ES-I3 (cell line): ENCODE measurements at regions not wholly inside any gene's neighbourhood (a gene's known extent, or its start where the extent isn't known, plus 50 kb on each side); places are given as distances from the start of the nearest gene placed in this dataset.

Experiments used
- H3K36me3 ChIP-seq: 2 replicates; pipeline ENCODE4 v1.6.1; 2013; ENCODE audit warnings: mild to moderate bottlenecking, low read length, control low read depth, moderate library complexity; ENCODE audit not compliant: insufficient read depth
- H3K4me1 ChIP-seq: 2 replicates; pipeline ENCODE4 v1.6.1; 2013; ENCODE audit warnings: mild to moderate bottlenecking, control low read depth, low read length; ENCODE audit not compliant: insufficient read depth
- H3K9ac ChIP-seq: 2 replicates; pipeline ENCODE4 v1.6.1; 2013; ENCODE audit warnings: low read depth, mild to moderate bottlenecking, low read length, moderate library complexity
- H3K9me3 ChIP-seq: 2 replicates; pipeline ENCODE4 v1.6.1; 2013; ENCODE audit warnings: mild to moderate bottlenecking, low read length, moderate library complexity; ENCODE audit not compliant: control insufficient read depth, insufficient read depth

GRCh38 chr22:49228431-49229037 lies 599.1 kb downstream of the BRD1 start:
- Histone ChIP-seq H3K9me3 (no peaks in the 10 kb centered on the region), H3K4me1 (no peaks in the 10 kb centered on the region), H3K36me3 (no peaks in the 10 kb centered on the region), H3K9ac (no peak overlapping the region)

- Histone ChIP-seq H3K9me3 (no peaks in the 10 kb centered on the region), H3K4me1 (no peaks in the 10 kb centered on the region), H3K36me3 (no peaks in the 10 kb centered on the region), H3K9ac (no peak overlapping the region)
These were observed 600.0 kb downstream of the BRD1 start for GRCh38 chr22:49227670-49228069.

GRCh38 chr22:49226096-49226495 lies 601.6 kb downstream of the BRD1 start:
- H3K4me1 ChIP-seq = no peaks in the 10 kb centered on the region
- no peak overlapping the region for H3K9ac ChIP-seq
- H3K36me3 ChIP-seq = no peaks in the 10 kb centered on the region
- no peaks in the 10 kb centered on the region for H3K9me3 ChIP-seq

GRCh38 chr22:49224243-49224642 lies 603.4 kb downstream of the BRD1 start:
- Histone ChIP-seq H3K9me3 (0 out of 2 replicates have a peak, but pooled peaks cover under 1% of the 10 kb centered on the region), H3K9ac (no peak overlapping the region), H3K4me1 (no peaks in the 10 kb centered on the region), H3K36me3 (no peaks in the 10 kb centered on the region)

- Histone ChIP-seq H3K4me1 (no peaks in the 10 kb centered on the region), H3K9me3 (peaks cover 7% of the 10 kb centered on the region; the same call in 1 of the 2 replicates), H3K36me3 (no peaks in the 10 kb centered on the region), H3K9ac (no peak overlapping the region)
These were observed 609.5 kb downstream of the BRD1 start for GRCh38 chr22:49218142-49218541.

- H3K4me1 ChIP-seq = no peaks in the 10 kb centered on the region
- peaks cover 7% of the 10 kb centered on the region; the same call in 1 of the 2 replicates for H3K9me3 ChIP-seq
- H3K36me3 ChIP-seq = no peaks in the 10 kb centered on the region
- no peak overlapping the region for H3K9ac ChIP-seq
These were observed 611.1 kb downstream of the BRD1 start for GRCh38 chr22:49216579-49216978.

- Histone ChIP-seq H3K4me1 (no peaks in the 10 kb centered on the region), H3K9ac (no peak overlapping the region), H3K9me3 (peaks cover 7% of the 10 kb centered on the region; the same call in 1 of the 2 replicates), H3K36me3 (no peaks in the 10 kb centered on the region)
These were observed 611.8 kb downstream of the BRD1 start for GRCh38 chr22:49215840-49216239.

- Histone ChIP-seq H3K9ac (no peak overlapping the region), H3K36me3 (no peaks in the 10 kb centered on the region), H3K9me3 (peaks cover 7% of the 10 kb centered on the region; the same call in 1 of the 2 replicates), H3K4me1 (no peaks in the 10 kb centered on the region)
These were observed 612.7 kb downstream of the BRD1 start for GRCh38 chr22:49214976-49215375.

GRCh38 chr22:49213731-49214352 lies 613.8 kb downstream of the BRD1 start:
- Histone ChIP-seq H3K9ac (no peak overlapping the region), H3K36me3 (no peaks in the 10 kb centered on the region), H3K4me1 (no peaks in the 10 kb centered on the region), H3K9me3 (peaks cover 3% of the 10 kb centered on the region; the same call in 1 of the 2 replicates)

GRCh38 chr22:49212466-49212865 lies 615.2 kb downstream of the BRD1 start:
- H3K9me3 ChIP-seq = no peaks in the 10 kb centered on the region
- no peak overlapping the region for H3K9ac ChIP-seq
- H3K36me3 ChIP-seq = no peaks in the 10 kb centered on the region
- H3K4me1 ChIP-seq = no peaks in the 10 kb centered on the region

- Histone ChIP-seq H3K9ac (no peak overlapping the region), H3K36me3 (no peaks in the 10 kb centered on the region), H3K4me1 (no peaks in the 10 kb centered on the region), H3K9me3 (no peaks in the 10 kb centered on the region)
These were observed 615.7 kb downstream of the BRD1 start for GRCh38 chr22:49212002-49212401.

GRCh38 chr22:49211176-49211575 lies 616.5 kb downstream of the BRD1 start:
- Histone ChIP-seq H3K9me3 (no peaks in the 10 kb centered on the region), H3K4me1 (no peaks in the 10 kb centered on the region), H3K36me3 (no peaks in the 10 kb centered on the region), H3K9ac (no peak overlapping the region)

GRCh38 chr22:49210606-49211005 lies 617.1 kb downstream of the BRD1 start:
- H3K9ac ChIP-seq = no peak overlapping the region
- H3K36me3 ChIP-seq = no peaks in the 10 kb centered on the region
- no peaks in the 10 kb centered on the region for H3K9me3 ChIP-seq
- no peaks in the 10 kb centered on the region for H3K4me1 ChIP-seq

GRCh38 chr22:49209452-49210195 lies 618.0 kb downstream of the BRD1 start:
- no peaks in the 10 kb centered on the region for H3K9me3 ChIP-seq
- H3K4me1 ChIP-seq = no peaks in the 10 kb centered on the region
- no peak overlapping the region for H3K9ac ChIP-seq
- H3K36me3 ChIP-seq = no peaks in the 10 kb centered on the region

- Histone ChIP-seq H3K9me3 (no peaks in the 10 kb centered on the region), H3K36me3 (no peaks in the 10 kb centered on the region), H3K4me1 (no peaks in the 10 kb centered on the region), H3K9ac (no peak overlapping the region)
These were observed 618.9 kb downstream of the BRD1 start for GRCh38 chr22:49208768-49209252.
